ENCODE measurements at regions not wholly inside any gene's neighbourhood (a gene's known extent, or its start where the extent isn't known, plus 50 kb on each side); places are given as distances from the start of the nearest gene placed in this dataset.

DNA sequence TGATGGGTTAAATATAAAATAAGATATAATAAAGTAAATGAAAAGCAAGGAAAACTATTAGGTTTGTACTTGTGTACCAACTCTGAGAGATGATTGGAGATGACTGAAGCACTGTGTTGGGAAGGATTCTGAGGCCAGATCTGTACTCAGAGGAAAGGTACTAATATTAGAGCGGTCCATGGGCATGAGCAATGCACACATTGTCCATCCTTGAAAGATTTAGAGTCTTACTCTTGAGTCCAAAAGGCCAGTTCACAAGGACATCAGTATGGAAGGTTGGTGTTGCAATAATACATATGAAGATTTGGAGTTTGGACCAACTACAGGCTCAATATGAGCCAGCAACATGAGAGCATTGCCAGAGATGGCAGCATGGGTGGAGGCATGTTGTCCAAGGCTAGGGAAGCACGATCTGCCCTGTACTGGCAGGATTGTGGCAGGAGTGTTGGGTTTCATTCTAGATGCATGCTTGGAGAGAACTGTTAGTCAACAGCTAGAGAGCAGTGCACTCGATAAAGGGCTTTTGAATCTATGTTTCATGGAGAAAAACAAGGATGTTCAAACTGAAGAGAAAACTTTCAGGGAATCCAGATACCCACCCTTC, 84.4 kb downstream of the TMEM215 start:
- Histone ChIP-seq H3K36me3 (no peaks in the 10 kb centered on the region), H3K27ac (replicated peaks) (no peak overlapping the region), H3K9me3 (replicated peaks) (no peaks in the 10 kb centered on the region), H3K4me1 (no peaks in the 10 kb centered on the region), H3K27me3 (ENCODE audit: low read depth) (no peaks in the 10 kb centered on the region), H3K4me3 (no peak overlapping the region)
- DNase-seq, result no peak
- intact Hi-C loops (cut with micrococcal nuclease), result no loop called here
- TF ChIP-seq CTCF (IDR thresholded peaks at IDR 0.05; ENCODE audit: borderline replicate concordance), result no peak

DNA sequence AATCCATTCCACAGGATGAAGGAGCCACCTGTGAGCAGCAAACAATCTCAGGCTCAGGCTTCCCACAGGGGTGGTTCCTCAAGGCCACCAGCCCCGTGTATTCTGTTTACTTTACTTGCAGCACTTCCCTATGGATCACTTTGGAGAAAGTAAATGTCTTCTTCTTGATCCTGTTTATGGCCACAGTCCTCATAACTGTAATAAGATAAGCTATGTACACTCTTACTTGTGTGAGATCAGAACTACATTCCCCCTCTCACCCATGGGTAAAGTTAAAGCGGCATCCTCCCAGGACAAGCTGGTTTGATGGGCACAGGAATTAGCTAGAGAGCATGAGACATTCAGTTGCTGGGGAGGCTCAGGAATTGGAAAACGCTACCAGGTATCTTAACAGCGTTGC, 86.1 kb downstream of the TMEM215 start:
- H3K27me3 ChIP-seq (ENCODE audit: low read depth), result no peaks in the 10 kb centered on the region
- DNase-seq, result no peak
- no peaks in the 10 kb centered on the region for H3K36me3 ChIP-seq
- intact Hi-C loops (cut with micrococcal nuclease), result no loop called here
- no peaks in the 10 kb centered on the region for H3K9me3 ChIP-seq (replicated peaks)
- TF ChIP-seq CTCF (IDR thresholded peaks at IDR 0.05; ENCODE audit: borderline replicate concordance), result no peak
- no peaks in the 10 kb centered on the region for H3K4me1 ChIP-seq
- no peak overlapping the region for H3K4me3 ChIP-seq
- no peak overlapping the region for H3K27ac ChIP-seq (replicated peaks)

DNA sequence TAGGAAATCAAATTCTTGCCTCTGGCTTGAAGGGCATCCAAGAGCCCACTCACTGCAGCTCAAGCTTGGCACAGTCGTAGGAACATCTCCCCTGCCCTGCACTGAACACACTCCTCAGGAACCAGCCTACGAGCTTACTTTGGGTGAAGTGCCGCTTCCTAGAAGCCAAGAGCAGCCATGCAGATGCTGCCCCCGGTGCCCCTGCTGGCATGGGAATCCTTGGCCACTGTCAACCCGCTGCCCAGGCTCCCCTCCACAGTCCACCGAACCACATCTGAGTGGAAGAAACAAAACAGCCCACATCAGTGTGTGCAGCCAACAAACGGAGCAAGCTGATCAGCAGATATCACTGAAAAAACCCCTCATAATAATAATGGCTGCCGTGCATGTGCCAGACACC, 89.8 kb downstream of the TMEM215 start:
- H3K36me3 ChIP-seq, result no peaks in the 10 kb centered on the region
- DNase-seq, result no peak
- H3K9me3 ChIP-seq (replicated peaks), result no peaks in the 10 kb centered on the region
- H3K27ac ChIP-seq (replicated peaks), result no peak overlapping the region
- intact Hi-C loops (cut with micrococcal nuclease), result no loop called here
- TF ChIP-seq CTCF (IDR thresholded peaks at IDR 0.05; ENCODE audit: borderline replicate concordance), result no peak
- H3K4me1 ChIP-seq, result peaks cover 29% of the 10 kb centered on the region
- no peaks in the 10 kb centered on the region for H3K27me3 ChIP-seq (ENCODE audit: low read depth)
- H3K4me3 ChIP-seq, result no peak overlapping the region

GRCh38 chr9:32873553-32873952, 90.2 kb downstream of the TMEM215 start:
- Histone ChIP-seq H3K9me3 (replicated peaks) (no peaks in the 10 kb centered on the region), H3K27ac (replicated peaks) (no peak overlapping the region), H3K27me3 (ENCODE audit: low read depth) (no peaks in the 10 kb centered on the region), H3K36me3 (no peaks in the 10 kb centered on the region), H3K4me1 (peaks cover 29% of the 10 kb centered on the region), H3K4me3 (no peak overlapping the region)
- no peak for DNase-seq
- no peak for TF ChIP-seq CTCF (IDR thresholded peaks at IDR 0.05; ENCODE audit: borderline replicate concordance)
- intact Hi-C loops (cut with micrococcal nuclease), result no loop called here

DNA sequence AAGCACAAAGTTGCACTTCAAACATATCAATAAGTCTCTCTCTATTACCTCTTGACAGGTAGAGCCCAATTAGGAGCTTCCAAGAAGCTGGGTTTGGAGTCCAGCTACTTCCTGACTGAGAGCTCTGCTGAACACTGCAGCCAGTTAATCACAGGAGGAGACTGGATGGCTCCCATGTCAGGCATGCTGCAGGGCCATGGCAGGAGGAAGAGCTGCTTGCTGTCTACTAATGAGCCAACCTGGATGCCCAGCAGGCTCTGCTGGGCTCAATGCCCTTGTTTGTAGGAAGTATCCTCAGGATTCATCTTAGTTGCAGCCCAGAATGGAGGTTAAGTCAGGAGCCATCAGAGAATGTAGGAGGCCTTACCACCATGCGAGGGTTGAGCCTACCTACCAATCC, 91.9 kb downstream of the TMEM215 start:
- Histone ChIP-seq H3K27me3 (ENCODE audit: low read depth) (no peaks in the 10 kb centered on the region), H3K4me3 (no peak overlapping the region), H3K4me1 (peaks cover 29% of the 10 kb centered on the region), H3K9me3 (replicated peaks) (no peaks in the 10 kb centered on the region), H3K36me3 (no peaks in the 10 kb centered on the region), H3K27ac (replicated peaks) (no peak overlapping the region)
- intact Hi-C loops (cut with micrococcal nuclease), result no loop called here
- TF ChIP-seq CTCF (IDR thresholded peaks at IDR 0.05; ENCODE audit: borderline replicate concordance), result no peak
- no peak for DNase-seq
